WI38 (cell line): ENCODE measurements at regions not wholly inside any gene's neighbourhood (a gene's known extent, or its start where the extent isn't known, plus 50 kb on each side); places are given as distances from the start of the nearest gene placed in this dataset.

Experiments used
- H3K4me3 ChIP-seq: 2 replicates; pipeline ENCODE4 v1.5.1; 2011; ENCODE audit warnings: low read depth, mild to moderate bottlenecking, control low read depth, low read length
- CTCF ChIP-seq: IDR thresholded peaks from 2 replicates; pipeline ENCODE4 v1.5.1; 2012; ENCODE audit warnings: low read depth, mild to moderate bottlenecking, control low read depth, low read length

- no peak for TF ChIP-seq CTCF
- no peak overlapping the region for H3K4me3 ChIP-seq
Measured at GRCh38 chr2:220247588-220248350, 620.3 kb downstream of the SLC4A3 start.

- TF ChIP-seq CTCF: no peak
- H3K4me3 ChIP-seq: no peak overlapping the region
Measured at GRCh38 chr2:220259662-220260061, 632.2 kb downstream of the SLC4A3 start.

- no peak for TF ChIP-seq CTCF
- no peak overlapping the region for H3K4me3 ChIP-seq
Measured at GRCh38 chr2:220263300-220263699, 635.9 kb downstream of the SLC4A3 start.

GRCh38 chr2:220269367-220269766, 641.9 kb downstream of the SLC4A3 start:
- H3K4me3 ChIP-seq: no peak overlapping the region
- no peak for TF ChIP-seq CTCF

DNA sequence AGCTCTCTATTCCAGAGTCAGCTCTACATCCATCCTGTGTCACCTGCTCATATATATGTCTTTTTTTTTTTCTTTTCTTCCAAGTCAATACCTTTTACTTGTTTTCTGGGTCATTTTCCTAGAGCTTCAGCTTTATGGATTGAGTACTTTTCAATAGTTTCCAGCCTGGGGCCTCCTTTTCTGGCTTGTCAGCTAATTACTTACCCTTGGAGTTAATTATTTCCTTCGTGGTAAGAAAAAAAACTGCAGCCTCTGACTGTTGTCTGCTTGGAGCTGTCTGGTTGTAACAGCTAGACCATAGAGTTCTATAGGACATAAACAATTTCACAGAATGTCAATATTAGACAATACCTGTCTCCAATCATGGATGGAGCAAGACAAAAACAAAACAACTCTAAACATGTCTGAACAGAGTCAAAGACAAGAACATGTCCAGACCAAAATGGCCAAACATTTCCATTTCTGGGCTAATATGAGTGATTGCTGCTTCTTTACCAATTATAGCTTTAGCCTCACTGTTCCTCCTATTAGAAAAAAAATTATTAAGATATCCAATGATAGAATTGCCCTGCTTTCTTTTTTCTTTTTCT, 643.1 kb downstream of the SLC4A3 start:
- TF ChIP-seq CTCF: no peak
- no peak overlapping the region for H3K4me3 ChIP-seq

GRCh38 chr2:220272656-220273055, 645.2 kb downstream of the SLC4A3 start:
- TF ChIP-seq CTCF: no peak
- H3K4me3 ChIP-seq: no peak overlapping the region

- no peak overlapping the region for H3K4me3 ChIP-seq
- no peak for TF ChIP-seq CTCF
Measured at GRCh38 chr2:220273082-220273481, 645.7 kb downstream of the SLC4A3 start.
